HG03045 (cell line): ENCODE measurements at regions not wholly inside any gene's neighbourhood (a gene's known extent, or its start where the extent isn't known, plus 50 kb on each side); places are given as distances from the start of the nearest gene placed in this dataset.
"Not testable (repeated sequence)": the region's sequence is repeated elsewhere in the genome, so short reads cannot be mapped to it uniquely, and the experiment has no call there.

Experiments
- ATAC-seq: cut with Tn5 transposase; IDR thresholded peaks from one replicate; pipeline ENCODE4 v1.9.1; 2021; ENCODE audit warnings: mild to moderate bottlenecking, moderate library complexity; ENCODE audit not compliant: unreplicated experiment

- no peak for ATAC-seq
Observed at GRCh38 chr5:162762119-162762518, 675.3 kb upstream of the CCNG1 start.

GRCh38 chr5:162769019-162769418 lies 668.4 kb upstream of the CCNG1 start:
- ATAC-seq: no peak

GRCh38 chr5:162785673-162786072 lies 651.7 kb upstream of the CCNG1 start:
- no peak for ATAC-seq

GRCh38 chr5:162786234-162786633 lies 651.2 kb upstream of the CCNG1 start:
- ATAC-seq: no peak

GRCh38 chr5:162796507-162796906 lies 640.9 kb upstream of the CCNG1 start:
- ATAC-seq: no peak

- ATAC-seq: no peak
Observed at GRCh38 chr5:162800301-162800700, 637.1 kb upstream of the CCNG1 start.

GRCh38 chr5:162801235-162801634 lies 636.2 kb upstream of the CCNG1 start:
- no peak for ATAC-seq

- ATAC-seq: no peak
Observed at GRCh38 chr5:162806195-162806594, 631.2 kb upstream of the CCNG1 start.

- ATAC-seq: no peak
Observed at GRCh38 chr5:162811071-162811470, 626.3 kb upstream of the CCNG1 start.

GRCh38 chr5:162816816-162817215 lies 620.6 kb upstream of the CCNG1 start:
- no peak for ATAC-seq

- ATAC-seq: no peak
Observed at GRCh38 chr5:162817364-162817763, 620.0 kb upstream of the CCNG1 start.

GRCh38 chr5:162821664-162822063 lies 615.7 kb upstream of the CCNG1 start:
- ATAC-seq: not testable (repeated sequence)

GRCh38 chr5:162824360-162824759 lies 613.0 kb upstream of the CCNG1 start:
- ATAC-seq: no peak

GRCh38 chr5:162837155-162837554 lies 600.2 kb upstream of the CCNG1 start:
- no peak for ATAC-seq

GRCh38 chr5:162842727-162843126 lies 594.7 kb upstream of the CCNG1 start:
- no peak for ATAC-seq

- ATAC-seq: no peak
Observed at GRCh38 chr5:162852134-162852533, 585.3 kb upstream of the CCNG1 start.

- ATAC-seq: no peak
Observed at GRCh38 chr5:162858770-162859169, 578.6 kb upstream of the CCNG1 start.

GRCh38 chr5:162870966-162871365 lies 566.4 kb upstream of the CCNG1 start:
- ATAC-seq: no peak

- ATAC-seq: no peak
Observed at GRCh38 chr5:162882629-162883028, 554.8 kb upstream of the CCNG1 start.

GRCh38 chr5:162886717-162887116 lies 550.7 kb upstream of the CCNG1 start:
- no peak for ATAC-seq

GRCh38 chr5:162888268-162888667 lies 549.1 kb upstream of the CCNG1 start:
- ATAC-seq: no peak

GRCh38 chr5:162911873-162912272 lies 525.5 kb upstream of the CCNG1 start:
- no peak for ATAC-seq

GRCh38 chr5:162916368-162916767 lies 521.0 kb upstream of the CCNG1 start:
- no peak for ATAC-seq

- no peak for ATAC-seq
Observed at GRCh38 chr5:162929104-162929503, 508.3 kb upstream of the CCNG1 start.
